ENCODE measurements at regions not wholly inside any gene's neighbourhood (a gene's known extent, or its start where the extent isn't known, plus 50 kb on each side); places are given as distances from the start of the nearest gene placed in this dataset.

GRCh38 chr3:110397115-110397514 is 674.5 kb upstream of the NECTIN3 start:
- intact Hi-C loops (cut with DNase I): no loop called here
- H3K36me3 ChIP-seq: no peaks in the 10 kb centered on the region
- H3K27me3 ChIP-seq: no peaks in the 10 kb centered on the region
- ATAC-seq: no peak
- no peak for DNase-seq
- no peaks in the 10 kb centered on the region for H3K9me3 ChIP-seq
- TF ChIP-seq CTCF (IDR thresholded peaks at IDR 0.05): no peak
- no peak overlapping the region for H3K4me3 ChIP-seq
- no peak overlapping the region for H3K27ac ChIP-seq
- no peaks in the 10 kb centered on the region for H3K4me1 ChIP-seq

DNA sequence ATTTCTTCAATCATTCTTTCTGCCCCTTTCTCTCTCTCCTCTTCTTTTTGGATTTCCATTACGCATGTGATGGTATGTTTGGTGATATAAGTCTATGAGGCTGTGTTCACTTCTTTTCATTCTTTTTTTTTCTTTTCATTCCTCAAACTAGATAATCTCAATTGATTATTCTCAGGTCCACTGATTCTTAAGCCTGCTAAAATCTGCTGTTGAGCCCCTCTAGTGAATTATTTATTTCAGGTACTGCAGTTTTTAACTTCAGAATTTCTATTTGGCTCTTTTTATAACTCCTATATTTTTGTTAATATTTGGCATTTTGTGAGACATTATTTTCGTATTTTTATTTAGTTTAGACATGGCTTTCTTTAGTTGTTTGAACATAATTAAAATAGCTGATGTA is 671.3 kb upstream of the NECTIN3 start:
- Histone ChIP-seq H3K4me3 (no peak overlapping the region), H3K4me1 (no peaks in the 10 kb centered on the region), H3K36me3 (no peaks in the 10 kb centered on the region), H3K27ac (no peak overlapping the region), H3K9me3 (no peaks in the 10 kb centered on the region), H3K27me3 (no peaks in the 10 kb centered on the region)
- ATAC-seq (no peak), DNase-seq (no peak)
- no peak for TF ChIP-seq CTCF (IDR thresholded peaks at IDR 0.05)
- intact Hi-C loops (cut with DNase I): no loop called here

DNA sequence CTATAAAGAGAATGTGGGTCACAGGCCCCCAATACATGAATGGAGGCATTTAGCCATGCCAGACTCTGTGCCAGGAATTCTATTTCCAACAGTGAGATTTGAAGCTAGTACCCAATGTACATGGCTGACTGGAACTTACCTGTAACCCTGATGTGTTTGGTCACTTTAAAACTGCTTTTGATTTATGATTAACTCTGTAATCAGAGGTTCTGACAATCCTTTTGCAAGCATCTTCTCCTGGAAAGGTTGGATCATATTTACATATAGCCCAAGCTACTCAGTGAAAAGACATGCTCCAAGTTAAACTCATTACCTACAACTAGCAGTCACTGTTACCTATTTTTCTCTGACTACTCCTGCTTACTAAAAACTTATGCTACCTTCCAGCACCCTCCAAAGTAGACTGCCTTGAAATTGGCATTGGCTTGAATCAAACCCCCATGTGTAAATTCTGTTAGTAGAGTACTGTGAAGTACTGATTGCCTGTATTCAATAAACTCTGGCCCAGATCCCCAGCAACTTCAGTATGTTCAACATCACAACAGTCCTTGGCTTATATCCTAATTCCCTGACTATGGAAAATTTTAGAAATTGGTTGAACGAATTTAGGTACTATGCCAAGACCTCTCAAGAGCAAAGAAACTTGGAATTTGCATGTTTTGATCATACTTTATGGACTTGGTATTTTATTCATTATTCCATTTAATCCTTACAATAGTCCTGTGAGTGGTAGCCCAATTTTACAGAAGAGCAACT is 665.6 kb upstream of the NECTIN3 start:
- no peak overlapping the region for H3K4me3 ChIP-seq
- H3K36me3 ChIP-seq: no peaks in the 10 kb centered on the region
- H3K27me3 ChIP-seq: no peaks in the 10 kb centered on the region
- no peaks in the 10 kb centered on the region for H3K4me1 ChIP-seq
- no peak for TF ChIP-seq CTCF (IDR thresholded peaks at IDR 0.05)
- H3K27ac ChIP-seq: no peak overlapping the region
- ATAC-seq (no peak), DNase-seq (no peak)
- intact Hi-C loops (cut with DNase I): no loop called here
- H3K9me3 ChIP-seq: no peaks in the 10 kb centered on the region

- H3K4me1 ChIP-seq: no peaks in the 10 kb centered on the region
- H3K4me3 ChIP-seq: no peak overlapping the region
- no peaks in the 10 kb centered on the region for H3K9me3 ChIP-seq
- DNase-seq: no peak
- no peak for TF ChIP-seq CTCF (IDR thresholded peaks at IDR 0.05)
- no peaks in the 10 kb centered on the region for H3K27me3 ChIP-seq
- no peak for ATAC-seq
- intact Hi-C loops (cut with DNase I): no loop called here
- no peaks in the 10 kb centered on the region for H3K36me3 ChIP-seq
- H3K27ac ChIP-seq: no peak overlapping the region
Observed at GRCh38 chr3:110413266-110413665, 658.4 kb upstream of the NECTIN3 start.

DNA sequence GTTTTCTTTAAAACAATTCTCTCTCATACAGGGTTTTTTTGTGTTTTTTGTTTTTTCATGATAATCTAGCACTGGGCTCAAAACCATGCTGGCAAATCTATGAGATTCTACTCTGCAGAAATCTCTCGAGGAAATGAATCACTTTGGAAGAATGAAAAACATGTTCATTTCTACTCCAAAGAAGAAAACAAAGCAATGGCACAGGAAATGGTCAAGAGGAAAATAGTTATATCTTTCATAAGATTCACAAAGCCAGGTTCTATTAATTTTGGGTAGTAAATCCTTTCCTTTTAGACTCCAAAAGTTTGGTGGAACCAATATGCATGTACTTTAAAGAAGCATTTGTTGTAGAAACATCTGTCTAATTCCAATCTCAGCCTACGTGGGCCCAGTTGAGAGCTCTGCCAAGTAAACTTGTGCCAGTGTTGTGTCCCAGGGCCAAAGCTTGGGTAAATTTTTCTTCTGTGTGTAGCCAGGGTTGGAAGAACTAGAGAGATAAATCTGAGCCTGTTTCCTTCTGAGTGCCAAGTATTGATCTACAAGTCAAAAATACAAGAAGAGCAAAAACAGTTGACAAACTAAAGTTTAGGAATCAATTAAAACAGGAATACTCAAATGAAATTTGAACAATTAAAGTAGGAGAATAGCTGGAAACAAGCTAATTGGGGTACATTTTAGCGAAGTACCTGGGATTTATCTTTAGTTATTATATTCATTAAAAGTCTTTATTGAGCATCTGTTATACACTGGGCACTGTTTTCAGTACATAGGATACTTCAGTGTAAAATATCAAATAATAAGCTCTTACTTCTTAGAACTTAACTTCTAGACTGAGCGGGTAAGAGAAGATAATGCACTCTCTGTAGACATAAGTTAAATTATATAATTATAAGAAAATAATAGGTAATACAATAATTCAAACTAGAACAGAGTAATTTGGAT is 657.5 kb upstream of the NECTIN3 start:
- Histone ChIP-seq H3K36me3 (no peaks in the 10 kb centered on the region), H3K27me3 (no peaks in the 10 kb centered on the region), H3K27ac (no peak overlapping the region), H3K9me3 (no peaks in the 10 kb centered on the region), H3K4me1 (no peaks in the 10 kb centered on the region), H3K4me3 (no peak overlapping the region)
- DNase-seq: no peak
- intact Hi-C loops (cut with DNase I): no loop called here
- TF ChIP-seq CTCF (IDR thresholded peaks at IDR 0.05): no peak
- ATAC-seq: no peak

All from upper lobe of right lung (tissue), 1 donor.